Amniotic stem cell (primary cell): ENCODE measurements at regions not wholly inside any gene's neighbourhood (a gene's known extent, or its start where the extent isn't known, plus 50 kb on each side); places are given as distances from the start of the nearest gene placed in this dataset.

Experiments used
- DNase-seq: peaks from one replicate; lab custom pipeline; 2025; lab: John Stamatoyannopoulos, UW

GRCh38 chr11:112511911-112512310 lies 251.3 kb upstream of the PLET1 start:
- no peak for DNase-seq

DNA sequence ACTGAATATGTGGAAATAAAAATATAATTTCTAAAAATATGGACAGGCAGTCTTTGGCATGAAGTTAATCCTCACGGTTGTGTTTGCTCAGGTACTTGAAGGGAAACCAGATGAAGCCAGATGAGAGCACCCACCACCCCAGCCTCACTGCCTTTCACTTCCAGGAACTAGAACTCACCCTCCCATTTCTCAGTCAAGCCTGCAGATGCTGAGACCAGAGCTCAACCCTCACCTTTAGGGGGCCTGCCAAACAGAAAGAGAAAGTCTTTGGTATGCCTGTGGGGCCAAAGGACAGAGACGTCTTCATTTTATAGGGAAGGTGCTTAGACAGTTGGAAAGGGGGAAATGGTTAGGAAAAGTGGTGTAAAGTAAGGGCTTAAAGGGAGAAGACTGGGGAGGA lies 252.8 kb upstream of the PLET1 start:
- no peak for DNase-seq

DNA sequence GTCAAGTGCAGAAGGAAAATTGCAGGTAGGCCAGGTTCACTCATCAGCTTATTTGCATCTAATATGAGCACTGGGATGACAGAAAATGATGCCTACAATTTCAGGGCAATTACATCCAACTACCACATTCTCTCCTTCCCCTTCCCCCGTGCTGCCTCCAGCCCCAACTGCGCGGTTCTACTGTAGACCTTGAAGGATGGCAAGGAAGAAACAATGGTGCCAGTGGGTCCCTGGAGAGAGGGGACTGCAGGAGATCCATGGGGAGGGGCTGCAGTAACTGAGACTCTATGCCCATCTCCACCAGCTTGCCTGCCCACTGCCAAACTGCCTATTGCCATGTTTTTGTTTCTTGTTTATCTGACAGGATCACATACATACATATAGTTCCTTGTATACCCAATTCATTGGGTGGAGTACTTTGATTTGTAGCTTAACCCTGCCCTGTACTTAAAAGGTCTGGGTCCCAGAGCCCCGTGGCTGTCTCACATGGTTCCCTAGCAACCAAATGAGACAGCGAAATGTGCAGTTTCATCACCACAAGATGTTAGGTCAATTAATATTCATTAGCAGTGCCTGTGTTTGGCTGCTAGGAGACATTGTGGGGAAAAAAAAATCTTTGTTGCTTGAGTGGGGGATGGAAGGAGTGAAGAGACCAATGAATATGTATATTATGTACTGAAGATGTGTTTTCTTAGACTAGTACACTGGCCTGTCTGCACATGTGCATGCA lies 253.5 kb upstream of the PLET1 start:
- DNase-seq: no peak

GRCh38 chr11:112516261-112516660 lies 255.6 kb upstream of the PLET1 start:
- DNase-seq: no peak

GRCh38 chr11:112516755-112517154 lies 256.1 kb upstream of the PLET1 start:
- DNase-seq: no peak

DNA sequence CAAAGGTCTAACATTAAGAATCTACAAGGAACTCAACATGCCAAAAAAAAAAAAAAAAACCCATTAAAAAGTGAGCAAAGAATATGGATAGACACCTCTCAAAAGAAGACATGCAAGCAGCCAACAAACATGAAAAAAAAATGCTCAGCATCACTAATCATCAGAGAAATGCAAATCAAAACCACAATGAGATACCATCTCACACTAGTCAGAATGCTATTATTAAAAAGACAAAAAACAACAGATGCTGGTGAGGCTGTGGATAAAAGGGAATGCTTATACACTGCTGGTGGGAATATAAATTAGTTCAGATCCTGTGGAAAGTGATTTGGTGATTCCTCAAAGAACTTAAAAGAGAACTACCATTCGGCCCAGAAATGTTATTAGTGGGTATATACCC lies 257.7 kb upstream of the PLET1 start:
- DNase-seq: no peak

GRCh38 chr11:112519751-112520150 lies 259.1 kb upstream of the PLET1 start:
- DNase-seq: no peak

DNA sequence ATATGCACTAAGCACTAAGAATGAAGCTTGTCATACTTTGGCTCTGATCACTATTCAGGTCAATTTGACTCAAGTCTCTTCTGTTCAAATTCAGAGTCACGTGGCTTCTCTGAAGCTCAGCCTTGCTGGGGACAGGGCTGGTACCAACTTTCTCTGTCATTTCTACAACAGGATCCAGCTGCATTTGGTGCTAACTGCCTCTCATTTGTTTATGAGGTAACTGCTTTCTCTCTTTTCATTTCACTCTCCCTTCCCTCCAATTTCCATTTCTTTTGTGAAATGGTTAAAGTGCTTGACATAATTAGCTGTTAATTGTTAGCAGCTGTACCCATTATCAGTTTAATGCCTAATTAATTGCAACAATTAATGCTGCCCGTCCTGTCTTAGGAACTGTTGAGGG lies 259.7 kb upstream of the PLET1 start:
- DNase-seq: no peak

GRCh38 chr11:112522536-112522935 lies 261.9 kb upstream of the PLET1 start:
- no peak for DNase-seq

DNA sequence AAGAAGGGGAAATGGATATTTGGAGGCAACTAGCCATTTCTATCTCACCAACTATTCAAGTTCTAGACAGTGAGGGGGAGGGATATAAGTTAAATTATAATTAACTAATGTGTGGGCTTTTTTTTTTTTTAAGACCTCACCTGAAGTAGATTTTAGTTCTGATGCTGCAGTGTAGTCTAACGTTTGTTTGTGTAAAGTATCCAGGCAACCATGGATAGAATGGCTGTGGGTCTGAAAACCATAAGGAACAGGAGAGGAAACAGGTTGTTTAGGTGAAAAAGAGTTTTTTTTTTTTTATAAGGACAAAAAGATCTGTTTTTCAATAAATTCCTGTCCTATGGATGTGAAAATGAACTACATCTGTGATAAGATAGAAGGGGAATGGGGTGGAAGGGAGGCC lies 262.4 kb upstream of the PLET1 start:
- no peak for DNase-seq

DNA sequence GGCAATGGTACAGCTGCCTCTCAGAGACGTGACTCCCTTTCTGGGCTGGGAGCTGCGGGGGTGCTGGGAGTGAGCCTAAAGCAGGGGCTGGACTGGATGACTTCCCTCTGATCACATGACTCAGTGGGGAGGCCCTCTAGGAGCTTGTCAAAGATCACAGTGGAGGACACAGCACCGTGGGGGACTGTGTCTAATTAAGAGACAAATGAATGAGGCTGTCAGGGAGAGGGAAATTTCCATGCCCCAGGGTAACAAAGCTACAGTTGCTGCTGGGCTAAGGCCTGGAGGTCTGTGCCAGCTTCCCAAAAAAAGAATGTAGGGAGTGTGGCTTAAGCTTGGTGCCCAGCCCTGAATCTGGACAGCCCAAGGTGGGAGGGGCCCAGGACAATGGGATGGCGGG lies 262.8 kb upstream of the PLET1 start:
- no peak for DNase-seq

DNA sequence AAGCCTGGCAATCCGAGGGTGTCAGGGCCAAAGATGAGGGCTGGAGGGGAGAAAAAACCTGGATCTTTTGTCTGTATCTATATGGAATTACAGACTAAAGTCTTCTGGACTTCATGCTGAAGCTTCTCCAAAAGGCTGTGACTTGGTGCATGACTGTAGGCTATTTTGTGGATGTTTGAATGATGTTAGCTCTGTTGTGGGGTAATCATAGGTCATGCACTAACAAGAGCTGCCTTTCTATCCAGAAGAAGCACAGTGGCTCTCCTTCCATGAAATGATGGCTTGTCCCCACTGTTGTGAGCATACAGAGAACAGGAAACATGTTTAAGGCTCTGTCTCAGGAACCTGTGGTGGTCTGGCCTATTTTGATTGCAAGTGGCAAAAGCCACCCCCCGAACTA lies 263.3 kb upstream of the PLET1 start:
- no peak for DNase-seq

DNA sequence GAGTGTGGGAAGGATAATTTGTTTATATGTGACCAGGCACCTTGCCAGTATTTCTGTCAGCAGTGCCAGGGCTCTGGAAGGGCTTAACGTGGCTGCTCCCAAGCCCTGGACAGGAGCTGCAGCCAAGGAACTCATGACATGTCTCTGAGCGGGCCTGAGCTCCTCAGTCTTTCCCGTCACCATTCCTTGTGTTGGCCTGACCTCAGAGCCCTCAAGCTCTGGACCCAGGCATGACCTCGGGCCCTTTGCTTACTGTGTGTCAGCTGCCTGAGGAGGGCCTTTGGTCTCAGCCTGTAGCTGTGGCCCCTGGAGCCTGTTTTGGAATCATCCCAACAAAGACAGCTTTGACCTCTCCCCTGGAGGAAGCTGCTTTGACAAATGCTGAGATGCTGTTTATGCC lies 264.1 kb upstream of the PLET1 start:
- no peak for DNase-seq

- no peak for DNase-seq
Measured at GRCh38 chr11:112525270-112525669, 264.6 kb upstream of the PLET1 start.

GRCh38 chr11:112525844-112526590 lies 265.4 kb upstream of the PLET1 start:
- DNase-seq: no peak

DNA sequence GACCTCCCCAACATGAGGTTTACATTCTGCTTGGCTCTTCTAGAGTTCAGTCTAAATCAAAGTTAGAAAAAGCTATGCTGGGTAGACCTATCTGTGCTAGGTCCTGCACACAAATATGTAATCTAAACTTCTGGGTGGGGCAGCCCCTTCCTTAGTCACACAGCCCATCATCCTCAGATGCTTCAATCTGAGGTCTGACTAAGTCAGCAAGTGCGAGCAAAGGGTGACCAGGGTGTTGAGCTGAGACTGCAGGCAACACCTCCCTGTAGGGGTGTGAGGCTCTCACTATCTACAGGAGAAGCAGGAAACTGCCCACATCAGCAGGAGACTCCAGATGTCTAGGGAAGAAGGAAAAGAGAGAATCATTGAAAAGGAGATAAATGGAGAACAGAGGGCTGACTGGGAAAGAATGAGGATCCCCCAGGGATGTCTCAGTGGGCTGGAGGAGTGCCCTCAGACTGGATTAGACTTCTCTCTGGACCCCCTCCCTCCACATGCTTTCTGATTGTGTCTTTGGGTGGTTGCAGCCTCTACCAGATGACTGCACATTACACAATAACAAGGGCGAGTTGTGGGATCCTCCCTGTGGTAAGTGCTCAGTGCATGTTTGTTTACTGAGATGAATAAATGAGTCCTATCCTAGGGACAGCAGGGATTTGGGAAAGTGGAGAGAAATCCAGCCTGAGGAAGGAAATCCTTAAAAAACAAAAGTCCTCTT lies 266.2 kb upstream of the PLET1 start:
- DNase-seq: no peak

DNA sequence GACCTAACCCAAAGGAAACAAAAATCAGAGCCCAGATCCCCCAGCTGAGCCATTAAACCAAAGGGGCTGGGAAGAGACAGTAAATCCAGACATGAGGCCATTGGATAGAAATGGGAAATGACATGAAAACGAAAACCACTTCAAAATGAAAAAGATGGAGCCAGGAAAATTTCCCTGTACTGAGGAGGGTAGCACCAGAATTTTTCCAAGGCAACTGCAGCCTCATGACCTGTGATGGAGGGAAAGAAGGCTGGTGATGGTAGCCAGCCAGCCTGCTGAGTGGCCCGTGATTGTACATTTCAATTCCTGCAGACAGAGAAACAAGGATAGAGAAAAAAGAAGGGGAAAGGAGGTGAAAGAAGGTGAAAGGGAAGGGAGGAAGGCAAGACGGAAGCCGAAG lies 268.4 kb upstream of the PLET1 start:
- no peak for DNase-seq

DNA sequence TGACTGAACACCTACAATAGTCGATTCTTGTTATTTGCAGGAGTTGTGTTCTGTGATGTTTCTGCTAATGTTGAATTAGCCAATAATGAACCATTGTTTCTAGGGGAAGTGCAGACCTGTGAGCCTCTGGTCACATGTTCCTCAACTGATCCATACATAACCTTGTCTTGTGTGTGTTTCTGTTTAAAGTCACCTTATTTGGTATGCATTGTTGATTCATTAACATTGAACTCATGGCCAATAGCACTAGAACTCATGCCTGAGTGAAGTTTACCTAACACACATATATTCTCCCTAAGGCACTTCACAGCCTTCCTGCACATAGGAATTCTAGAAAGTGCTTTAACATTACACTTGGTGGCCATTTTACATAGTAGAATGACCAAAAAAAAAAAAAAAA lies 271.8 kb upstream of the PLET1 start:
- DNase-seq: no peak

- no peak for DNase-seq
Measured at GRCh38 chr11:112533682-112534081, 273.0 kb upstream of the PLET1 start.

DNA sequence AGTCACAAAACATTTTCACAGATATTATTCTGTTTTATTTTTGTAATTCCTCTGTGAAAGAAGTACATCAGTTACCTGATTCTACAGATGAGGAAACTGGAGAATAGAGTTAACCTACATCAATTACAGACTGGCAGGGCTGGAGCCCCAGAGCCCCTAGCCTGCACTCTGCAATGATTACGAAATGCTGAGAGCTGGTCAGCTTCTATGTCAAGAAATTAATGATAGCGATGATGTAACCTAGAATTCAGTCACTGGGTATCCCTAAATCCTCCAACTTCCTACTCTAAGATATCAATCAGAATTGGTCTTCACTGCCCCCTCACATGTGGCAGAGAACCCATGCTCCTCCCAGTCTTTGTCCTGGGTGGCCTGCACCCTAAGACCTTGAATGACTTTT lies 273.5 kb upstream of the PLET1 start:
- DNase-seq: no peak

- DNase-seq: no peak
Measured at GRCh38 chr11:112537026-112537425, 276.4 kb upstream of the PLET1 start.

DNA sequence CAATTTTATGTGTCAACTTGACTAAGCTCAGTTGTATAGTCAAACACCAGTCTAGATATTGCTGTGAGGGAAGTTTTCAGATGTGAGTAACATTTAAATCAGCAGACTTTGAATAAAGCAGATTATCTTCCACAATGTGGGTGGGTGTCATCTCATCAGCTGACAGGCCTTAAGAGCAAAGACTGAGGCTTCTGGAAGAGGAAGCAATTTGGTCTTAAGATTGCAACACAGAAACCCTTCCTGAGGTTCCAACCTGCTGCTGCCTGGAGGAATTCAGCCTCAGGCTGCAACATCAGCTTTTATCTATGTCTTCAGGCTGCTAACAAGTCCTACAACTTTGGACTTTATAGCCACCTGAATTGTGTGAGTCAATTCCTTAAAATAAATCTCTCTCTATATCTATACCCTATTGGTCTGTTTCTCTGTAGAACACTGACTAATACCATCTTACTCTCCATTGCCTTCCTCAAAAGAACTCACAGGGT lies 277.2 kb upstream of the PLET1 start:
- no peak for DNase-seq
